ENCODE measurements at regions not wholly inside any gene's neighbourhood (a gene's known extent, or its start where the extent isn't known, plus 50 kb on each side); places are given as distances from the start of the nearest gene placed in this dataset.
A peak's percentile ranks its signal among the peaks of the same experiment; 100 is the strongest.

- Mint-ChIP-seq H3K27ac (no peak overlapping the region), H3K9me3 (no peaks in the 10 kb centered on the region), H3K36me3 (no peaks in the 10 kb centered on the region)
- DNase-seq (ENCODE audit: low spot score in 2 of 2) (no peak), ATAC-seq (no peak)
These were observed 547.8 kb upstream of the CITED2 start for GRCh38 chr6:139922236-139922635.

- Mint-ChIP-seq H3K36me3 (no peaks in the 10 kb centered on the region), H3K9me3 (no peaks in the 10 kb centered on the region), H3K27ac (no peak overlapping the region)
These were observed 546.3 kb upstream of the CITED2 start for GRCh38 chr6:139920776-139921100.

DNA sequence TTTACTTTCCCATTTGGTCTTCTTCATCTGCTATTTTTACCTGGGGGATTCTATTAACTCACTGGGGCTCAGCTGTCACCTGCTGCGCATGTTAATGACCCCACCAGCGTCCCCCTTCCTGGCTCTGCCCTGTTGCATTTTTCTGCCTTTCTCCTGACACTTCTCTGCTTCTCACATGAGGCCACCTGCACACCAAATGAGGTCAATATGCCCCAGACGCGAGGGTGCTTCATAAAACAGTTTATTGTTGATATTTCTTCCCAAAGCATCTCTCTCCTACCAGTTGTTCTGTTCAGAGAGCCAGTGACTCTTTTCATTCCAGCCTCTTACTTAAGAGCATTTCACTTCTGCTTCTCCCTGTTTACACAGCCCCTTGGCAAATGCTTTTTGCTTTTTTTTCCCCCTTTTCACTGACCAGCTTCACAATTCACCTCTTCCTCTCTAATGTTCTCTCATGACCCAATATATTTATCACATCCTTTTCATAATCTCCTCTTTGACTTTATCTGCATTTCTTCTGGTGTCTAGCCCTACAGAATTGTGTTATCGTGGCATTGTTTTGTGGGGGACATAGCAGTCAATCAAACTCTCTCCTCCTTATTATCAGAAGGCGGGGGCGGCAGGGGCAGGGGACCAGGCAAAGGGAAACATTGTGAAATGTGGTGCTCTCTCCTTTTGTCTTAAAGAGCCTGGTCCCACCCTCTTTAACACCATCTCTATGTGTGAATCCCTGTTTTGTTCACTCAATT, 545.8 kb upstream of the CITED2 start:
- Mint-ChIP-seq H3K36me3 (no peaks in the 10 kb centered on the region), H3K9me3 (no peaks in the 10 kb centered on the region), H3K27ac (no peak overlapping the region)
- ATAC-seq (no peak), DNase-seq (ENCODE audit: low spot score in 2 of 2) (no peak)

More at GRCh38 chr6:139920776-139921100, 546.3 kb upstream of the CITED2 start:
- ATAC-seq (no peak), DNase-seq (ENCODE audit: low spot score in 2 of 2) (no peak)

DNA sequence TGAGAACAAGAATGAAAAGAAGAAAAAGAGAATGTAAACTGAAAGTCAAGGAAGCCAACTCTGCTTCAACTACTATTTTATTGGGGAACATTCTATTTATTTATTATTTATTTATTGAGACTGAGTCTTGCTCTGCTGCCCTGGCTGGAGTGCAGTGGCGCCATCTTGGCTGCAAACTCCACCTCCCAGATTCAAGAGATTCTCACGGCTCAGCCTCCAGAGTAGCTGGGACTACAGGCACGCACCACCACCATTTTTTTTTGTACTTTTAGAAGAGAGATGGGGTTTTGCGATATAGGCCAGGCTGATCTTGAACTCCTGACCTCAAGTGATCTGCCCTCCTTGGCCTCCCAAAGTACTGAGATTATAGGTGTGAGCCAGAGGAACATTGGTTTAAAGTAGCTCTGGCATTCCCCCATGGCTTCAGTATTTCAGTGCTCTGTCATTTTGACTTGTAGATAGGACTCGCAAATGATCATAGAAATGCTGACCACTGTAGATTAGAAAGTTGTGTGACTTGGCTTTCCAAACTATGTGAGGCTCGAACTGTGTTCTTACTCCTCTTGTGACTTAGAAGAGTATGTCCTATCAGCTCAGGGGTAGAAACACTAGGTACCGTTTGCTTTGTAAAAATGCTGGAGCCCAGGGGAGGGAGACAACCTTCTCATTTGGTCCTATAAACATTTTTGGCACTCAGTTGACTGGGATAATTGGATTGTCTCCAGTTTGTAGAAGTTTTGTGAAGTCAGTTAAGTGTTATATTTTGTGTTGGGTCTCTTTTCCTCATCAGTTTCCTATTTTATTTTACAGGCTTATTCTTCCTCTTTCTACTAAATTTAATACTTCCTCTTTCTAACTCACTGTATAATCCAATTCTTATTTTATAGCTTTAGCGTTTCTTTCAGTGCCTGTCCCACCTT, 544.9 kb upstream of the CITED2 start:
- DNase-seq (ENCODE audit: low spot score in 2 of 2), result no peak
- ATAC-seq, result no peak

DNA sequence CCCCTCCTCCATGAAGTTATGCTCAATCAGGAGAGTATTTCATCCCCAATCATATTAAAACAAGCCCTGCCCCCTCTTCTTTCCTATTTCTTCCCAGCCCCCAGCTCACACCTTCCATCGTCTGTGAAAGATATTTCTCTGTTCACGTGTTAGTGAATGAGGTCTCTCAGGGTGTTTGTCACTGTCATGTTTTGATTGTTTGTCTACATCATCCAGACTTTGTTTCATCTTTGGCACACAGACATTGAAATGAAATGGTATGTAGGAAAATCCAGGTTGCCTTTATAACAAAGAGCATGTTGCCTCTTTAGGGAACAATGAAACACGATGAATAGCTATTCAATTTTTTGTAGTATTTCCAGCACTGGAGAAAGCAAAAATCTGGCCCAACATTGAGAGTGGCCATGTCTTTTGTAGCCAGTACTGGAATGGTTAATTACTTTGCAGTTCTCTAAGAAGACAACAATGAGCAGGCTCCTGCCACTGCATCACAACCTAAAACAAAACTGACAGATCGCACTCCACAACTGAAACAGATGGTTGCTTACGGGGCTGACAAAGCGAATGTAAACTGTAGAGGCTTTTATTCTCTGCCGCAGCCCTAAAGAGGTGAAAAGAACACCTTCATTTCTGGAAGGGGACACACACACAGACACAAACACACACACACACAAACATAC, 543.6 kb upstream of the CITED2 start:
- Mint-ChIP-seq H3K27ac (no peak overlapping the region), H3K36me3 (no peaks in the 10 kb centered on the region), H3K9me3 (no peaks in the 10 kb centered on the region)
- no peak for ATAC-seq
- DNase-seq (ENCODE audit: low spot score in 2 of 2), result no peak

More for the DNA sequence above, 544.9 kb upstream of the CITED2 start:
- Mint-ChIP-seq H3K27ac (no peak overlapping the region), H3K36me3 (no peaks in the 10 kb centered on the region), H3K9me3 (no peaks in the 10 kb centered on the region)

DNA sequence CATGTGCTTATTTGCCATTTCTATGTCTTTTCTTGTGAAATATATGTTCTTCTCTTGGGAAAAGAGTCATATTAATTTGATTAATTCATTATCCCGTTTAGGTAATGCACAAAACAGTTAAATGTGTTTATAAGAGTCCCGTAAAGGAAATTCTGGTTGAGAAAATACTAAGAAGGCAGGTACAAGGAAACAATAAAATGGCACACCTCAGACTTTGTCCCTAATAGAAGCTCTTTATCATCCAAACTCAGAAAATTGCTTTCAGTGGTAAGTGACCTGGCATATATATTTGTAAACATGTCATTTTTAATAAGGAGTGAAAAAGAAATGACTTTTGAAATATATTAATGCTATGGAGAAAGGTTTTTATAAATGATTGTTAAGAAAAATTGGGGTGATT, 540.5 kb upstream of the CITED2 start:
- Mint-ChIP-seq H3K36me3 (no peaks in the 10 kb centered on the region), H3K27ac (no peak overlapping the region), H3K9me3 (no peaks in the 10 kb centered on the region)
- no peak for DNase-seq (ENCODE audit: low spot score in 2 of 2)
- ATAC-seq, result no peak

DNA sequence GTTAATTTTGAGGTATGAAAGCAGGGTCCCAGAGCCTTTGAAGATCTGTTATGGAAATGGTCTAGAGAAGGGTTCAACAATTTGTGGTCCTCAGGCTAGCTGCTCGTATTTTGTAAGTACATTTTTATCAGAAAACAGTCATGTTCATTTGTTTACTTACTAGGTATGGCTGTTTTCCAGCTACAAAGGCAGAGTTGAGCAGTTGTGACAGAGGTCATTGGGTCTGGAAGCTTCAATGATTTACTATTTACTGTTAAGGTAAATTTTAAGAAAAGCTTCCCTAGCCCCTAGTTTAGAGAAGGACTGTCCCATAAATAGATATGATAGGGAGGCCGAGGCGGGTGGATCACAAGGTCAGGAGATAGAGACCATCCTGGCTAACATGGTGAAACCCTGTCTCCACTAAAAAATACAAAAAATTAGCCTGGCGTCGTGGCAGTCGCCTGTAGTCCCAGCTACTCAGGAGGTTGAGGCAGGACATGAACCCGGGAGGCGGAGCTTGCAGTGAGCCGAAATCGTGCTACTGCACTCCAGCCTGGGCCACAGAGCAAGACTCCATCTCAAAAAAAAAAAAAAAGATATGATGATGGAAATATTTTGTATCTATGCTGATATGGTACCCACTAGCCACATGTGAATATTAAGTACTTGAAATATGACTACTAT, 538.4 kb upstream of the CITED2 start:
- Mint-ChIP-seq H3K27ac (no peak overlapping the region), H3K9me3 (no peaks in the 10 kb centered on the region), H3K36me3 (no peaks in the 10 kb centered on the region)
- DNase-seq (ENCODE audit: low spot score in 2 of 2) (no peak), ATAC-seq (no peak)

DNA sequence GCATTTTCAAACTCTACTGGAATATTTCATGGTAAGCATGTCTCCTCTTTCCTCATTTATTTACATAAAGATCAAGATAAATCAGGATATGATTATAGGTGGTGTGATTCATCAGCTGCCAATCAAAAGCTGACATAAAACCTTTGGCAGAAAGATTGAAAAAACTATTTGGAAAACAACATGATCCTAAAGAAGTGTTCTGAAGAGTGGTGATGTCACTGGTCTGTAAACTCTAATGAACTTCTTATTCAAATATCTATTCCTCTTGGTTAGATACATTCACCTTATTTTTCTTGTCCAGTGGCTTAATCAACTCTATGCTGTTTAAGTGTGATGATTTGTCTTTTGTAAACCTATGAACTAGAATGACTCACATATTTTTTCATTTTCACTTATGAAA, 535.5 kb upstream of the CITED2 start:
- Mint-ChIP-seq H3K27ac (no peak overlapping the region), H3K36me3 (no peaks in the 10 kb centered on the region), H3K9me3 (no peaks in the 10 kb centered on the region)
- DNase-seq (ENCODE audit: low spot score in 2 of 2), result no peak
- ATAC-seq, result no peak

GRCh38 chr6:139905404-139906052, 531.1 kb upstream of the CITED2 start:
- Mint-ChIP-seq H3K36me3 (no peaks in the 10 kb centered on the region), H3K9me3 (no peaks in the 10 kb centered on the region), H3K27ac (no peak overlapping the region)
- DNase-seq (ENCODE audit: low spot score in 2 of 2) (no peak), ATAC-seq (no peak)

- no peak for ATAC-seq
- Mint-ChIP-seq H3K36me3 (no peaks in the 10 kb centered on the region), H3K9me3 (no peaks in the 10 kb centered on the region), H3K27ac (no peak overlapping the region)
- DNase-seq (ENCODE audit: low spot score in 2 of 2), result no peak
These were observed 530.1 kb upstream of the CITED2 start for GRCh38 chr6:139904568-139904967.

- ATAC-seq (peak in 1 of 2 donors; percentile 28), DNase-seq (ENCODE audit: low spot score in 2 of 2) (no peak)
- H3K27ac Mint-ChIP-seq, result no peak overlapping the region
- no peaks in the 10 kb centered on the region for H3K9me3 Mint-ChIP-seq
- no peaks in the 10 kb centered on the region for H3K36me3 Mint-ChIP-seq
These were observed 529.7 kb upstream of the CITED2 start for GRCh38 chr6:139904158-139904533.

DNA sequence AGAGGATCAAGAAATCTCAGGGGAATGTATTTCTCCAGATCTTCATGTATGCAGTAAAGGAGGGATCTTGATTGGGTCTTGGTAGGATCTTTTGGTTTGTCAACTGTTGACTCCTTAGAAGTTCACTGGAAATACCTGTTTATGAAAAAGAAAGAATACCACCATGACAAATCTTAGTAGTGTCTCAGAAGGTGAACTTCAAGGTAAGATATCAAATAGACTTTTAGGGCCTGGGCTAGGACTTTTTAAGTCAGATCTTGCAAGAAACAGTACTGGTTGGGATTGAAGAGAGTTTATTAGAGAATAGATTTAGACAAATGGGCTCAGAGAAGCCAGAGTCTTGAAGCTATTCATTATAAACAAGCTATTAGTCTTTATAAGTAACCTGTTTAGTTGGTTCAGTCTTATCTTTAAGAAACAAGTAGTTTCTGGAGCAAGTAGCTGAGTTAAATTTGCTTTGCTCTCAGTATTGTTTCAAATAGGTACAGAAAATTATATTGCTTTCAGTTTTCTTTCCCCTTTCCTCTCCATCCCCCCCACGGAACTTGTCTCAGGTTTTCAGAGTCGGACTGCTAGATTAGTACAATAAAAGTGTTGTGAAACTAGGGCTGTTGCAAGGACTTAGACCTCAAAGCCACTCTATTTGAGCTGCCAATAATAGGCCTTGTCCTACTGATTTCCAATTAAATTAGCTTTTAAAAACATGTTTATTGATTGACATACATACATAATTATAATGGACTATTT, 529.1 kb upstream of the CITED2 start:
- ATAC-seq (no peak), DNase-seq (ENCODE audit: low spot score in 2 of 2) (no peak)
- Mint-ChIP-seq H3K36me3 (no peaks in the 10 kb centered on the region), H3K27ac (no peak overlapping the region), H3K9me3 (no peaks in the 10 kb centered on the region)

DNA sequence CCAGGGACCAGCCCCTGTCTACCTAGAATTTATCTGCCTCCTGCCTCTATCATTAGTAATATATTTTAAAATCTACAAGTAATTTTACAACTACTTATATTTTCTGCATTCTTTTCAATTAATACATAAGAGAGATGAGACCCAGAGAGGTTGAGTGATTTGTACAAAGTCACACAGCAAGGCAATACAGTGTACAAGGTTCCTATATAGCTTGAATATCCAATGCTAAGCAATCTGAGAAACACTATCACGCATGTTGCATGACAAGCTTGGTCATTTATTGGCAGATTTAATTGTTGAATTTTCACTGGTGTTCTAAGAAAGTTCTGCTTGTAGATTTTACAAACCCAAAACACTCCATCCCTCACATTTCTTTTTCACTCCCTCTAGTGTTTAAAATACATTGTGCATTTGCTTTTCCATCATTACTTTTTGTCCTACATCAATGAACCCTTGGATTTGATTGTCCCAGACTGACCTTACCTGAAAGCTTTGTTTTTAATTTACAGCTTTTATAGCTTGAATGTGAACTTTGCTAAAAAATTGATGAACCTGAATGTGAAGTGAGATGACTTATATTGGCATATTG, 520.9 kb upstream of the CITED2 start:
- Mint-ChIP-seq H3K27ac (no peak overlapping the region), H3K36me3 (no peaks in the 10 kb centered on the region), H3K9me3 (no peaks in the 10 kb centered on the region)
- ATAC-seq, result no peak
- no peak for DNase-seq (ENCODE audit: low spot score in 2 of 2)

- H3K9me3 Mint-ChIP-seq, result no peaks in the 10 kb centered on the region
- H3K36me3 Mint-ChIP-seq, result no peaks in the 10 kb centered on the region
- no peak for ATAC-seq
- DNase-seq (ENCODE audit: low spot score in 2 of 2), result no peak
- no peak overlapping the region for H3K27ac Mint-ChIP-seq
These were observed 519.8 kb upstream of the CITED2 start for GRCh38 chr6:139894271-139894670.

GRCh38 chr6:139891471-139891870, 517.0 kb upstream of the CITED2 start:
- DNase-seq (ENCODE audit: low spot score in 2 of 2) (no peak), ATAC-seq (no peak)
- Mint-ChIP-seq H3K36me3 (no peaks in the 10 kb centered on the region), H3K9me3 (no peaks in the 10 kb centered on the region), H3K27ac (no peak overlapping the region)

Measured in activated naive CD4-positive, alpha-beta T cell treated with anti-CD3 and anti-CD28 coated beads, Interleukin-2, amount 50 U/mL, for 72 hours (primary cell).